ENCODE measurements at regions not wholly inside any gene's neighbourhood (a gene's known extent, or its start where the extent isn't known, plus 50 kb on each side); places are given as distances from the start of the nearest gene placed in this dataset.
"Not testable (repeated sequence)": the region's sequence is repeated elsewhere in the genome, so short reads cannot be mapped to it uniquely, and the experiment has no call there.

GRCh38 chr4:134085496-134085895 lies 116.1 kb downstream of the PABPC4L start:
- no peaks in the 10 kb centered on the region for H3K36me3 ChIP-seq (ENCODE audit: control insufficient read depth, insufficient read depth, low read length)
- TF ChIP-seq CTCF (IDR thresholded peaks at IDR 0.05; ENCODE audit: insufficient read depth, low read depth, low read length), result no peak
- H3K27me3 ChIP-seq (ENCODE audit: control insufficient read depth, insufficient read depth, low read length), result no peaks in the 10 kb centered on the region
- CTCF ChIA-PET, result no interaction called here
- POLR2A ChIA-PET, result no interaction called here
- no peak overlapping the region for H3K4me3 ChIP-seq (ENCODE audit: low read depth, low read length)
- DNase-seq (ENCODE audit: low read depth), result no peak

GRCh38 chr4:134079085-134079484 lies 122.5 kb downstream of the PABPC4L start:
- H3K27me3 ChIP-seq (ENCODE audit: control insufficient read depth, insufficient read depth, low read length); POLR2A ChIA-PET; DNase-seq (ENCODE audit: low read depth); H3K4me3 ChIP-seq (ENCODE audit: low read depth, low read length); CTCF ChIA-PET; H3K36me3 ChIP-seq (ENCODE audit: control insufficient read depth, insufficient read depth, low read length): not testable (repeated sequence)

GRCh38 chr4:134078230-134078914 lies 123.2 kb downstream of the PABPC4L start:
- CTCF ChIA-PET, result interaction anchor here (0.6 kb wide), 1 partner anchor 48 kb away, joined by 5 read pairs; no protein-coding TSS in a partner anchor
- no peak for DNase-seq (ENCODE audit: low read depth)
- H3K36me3 ChIP-seq (ENCODE audit: control insufficient read depth, insufficient read depth, low read length), result no peaks in the 10 kb centered on the region
- no peak for TF ChIP-seq CTCF (IDR thresholded peaks at IDR 0.05; ENCODE audit: insufficient read depth, low read depth, low read length)
- no peaks in the 10 kb centered on the region for H3K27me3 ChIP-seq (ENCODE audit: control insufficient read depth, insufficient read depth, low read length)
- H3K4me3 ChIP-seq (ENCODE audit: low read depth, low read length), result no peak overlapping the region
- POLR2A ChIA-PET, result no interaction called here

GRCh38 chr4:134073711-134074110 lies 127.9 kb downstream of the PABPC4L start:
- TF ChIP-seq CTCF (IDR thresholded peaks at IDR 0.05; ENCODE audit: insufficient read depth, low read depth, low read length), result no peak
- POLR2A ChIA-PET, result no interaction called here

GRCh38 chr4:134072137-134072536 lies 129.5 kb downstream of the PABPC4L start:
- Histone ChIP-seq H3K36me3 (ENCODE audit: control insufficient read depth, insufficient read depth, low read length) (no peaks in the 10 kb centered on the region), H3K4me3 (ENCODE audit: low read depth, low read length) (no peak overlapping the region), H3K27me3 (ENCODE audit: control insufficient read depth, insufficient read depth, low read length) (no peaks in the 10 kb centered on the region)
- CTCF ChIA-PET, result no interaction called here
- no peak for TF ChIP-seq CTCF (IDR thresholded peaks at IDR 0.05; ENCODE audit: insufficient read depth, low read depth, low read length)
- POLR2A ChIA-PET, result no interaction called here
- DNase-seq (ENCODE audit: low read depth), result no peak

More at GRCh38 chr4:134073711-134074110, 127.9 kb downstream of the PABPC4L start:
- CTCF ChIA-PET, result no interaction called here
- no peak for DNase-seq (ENCODE audit: low read depth)
- no peaks in the 10 kb centered on the region for H3K27me3 ChIP-seq (ENCODE audit: control insufficient read depth, insufficient read depth, low read length)
- no peak overlapping the region for H3K4me3 ChIP-seq (ENCODE audit: low read depth, low read length)
- no peaks in the 10 kb centered on the region for H3K36me3 ChIP-seq (ENCODE audit: control insufficient read depth, insufficient read depth, low read length)

- no peak for DNase-seq (ENCODE audit: low read depth)
- CTCF ChIA-PET, result no interaction called here
- POLR2A ChIA-PET, result no interaction called here
- no peaks in the 10 kb centered on the region for H3K36me3 ChIP-seq (ENCODE audit: control insufficient read depth, insufficient read depth, low read length)
- no peak overlapping the region for H3K4me3 ChIP-seq (ENCODE audit: low read depth, low read length)
- H3K27me3 ChIP-seq (ENCODE audit: control insufficient read depth, insufficient read depth, low read length), result no peaks in the 10 kb centered on the region
- no peak for TF ChIP-seq CTCF (IDR thresholded peaks at IDR 0.05; ENCODE audit: insufficient read depth, low read depth, low read length)
Observed at GRCh38 chr4:134070174-134070573, 131.4 kb downstream of the PABPC4L start.
